CD4-positive, alpha-beta memory T cell (primary cell): ENCODE measurements at regions not wholly inside any gene's neighbourhood (a gene's known extent, or its start where the extent isn't known, plus 50 kb on each side); places are given as distances from the start of the nearest gene placed in this dataset.

Experiments used
- CTCF ChIA-PET: fragments of 350-600 bp; sonication (Branson Sonifier 250); formaldehyde crosslinking; loops from one replicate; lab custom pipeline; 2021; ENCODE audit warnings: inconsistent platforms; ENCODE audit not compliant: partially characterized antibody; lab: Charles Lee
- POLR2A ChIA-PET: fragments of 350-600 bp; sonication (Branson Sonifier 250); formaldehyde crosslinking; loops from one replicate; lab custom pipeline; 2021; ENCODE audit not compliant: partially characterized antibody; lab: Charles Lee
- DNase-seq, 5 donors: peaks; one replicate each; pipeline versions ENCODE4 v3.0.0 to v3.0.0-alpha.2; 2020 to 2022; ENCODE audit warnings: mixed read lengths in 1 of 5
- H3K27ac ChIP-seq: one replicate; pipeline ENCODE4 v1.7.0; 2013; ENCODE audit warnings: low read depth, low read length
- H3K27me3 ChIP-seq: 2 replicates; pipeline ENCODE4 v1.7.0; 2013; ENCODE audit warnings: mild to moderate bottlenecking, low read length, moderate library complexity; ENCODE audit not compliant: insufficient read depth
- H3K36me3 ChIP-seq: 2 replicates; pipeline ENCODE4 v1.7.0; 2013; ENCODE audit warnings: mild to moderate bottlenecking, low read length, moderate library complexity; ENCODE audit not compliant: insufficient read depth
- H3K4me1 ChIP-seq: 2 replicates; pipeline ENCODE4 v1.7.0; 2013; ENCODE audit warnings: mild to moderate bottlenecking, low read length, moderate library complexity; ENCODE audit not compliant: insufficient read depth
- H3K4me3 ChIP-seq, 2 donors: one replicate each; pipeline ENCODE4 v1.7.0; 2013; ENCODE audit warnings: low read length in 2 of 2, mild to moderate bottlenecking in 1 of 2
- H3K9me3 ChIP-seq, 2 donors: one replicate each; pipeline ENCODE4 v1.7.0; 2013; ENCODE audit warnings: low read length in 2 of 2, control low read depth in 1 of 2; ENCODE audit not compliant: control insufficient read depth in 1 of 2
- H3K27ac Mint-ChIP-seq, 7 donors: one replicate each; pipeline ENCODE4 v1.8.0; 2020 to 2021; ENCODE audit warnings: mixed read lengths in 7 of 7, mild to moderate bottlenecking in 6 of 7, inconsistent platforms in 3 of 7, moderate library complexity in 3 of 7
- H3K27me3 Mint-ChIP-seq, 2 donors: one replicate each; pipeline ENCODE4 v1.8.0; 2020 to 2021; ENCODE audit warnings: mixed read lengths in 2 of 2
- H3K36me3 Mint-ChIP-seq, 2 donors: one replicate each; pipeline ENCODE4 v1.8.0; 2020 to 2021; ENCODE audit warnings: mixed read lengths in 2 of 2, inconsistent platforms in 1 of 2, mild to moderate bottlenecking in 1 of 2
- H3K4me1 Mint-ChIP-seq, 4 donors: one replicate each; pipeline ENCODE4 v1.8.0; 2020 to 2021; ENCODE audit warnings: mixed read lengths in 4 of 4, mild to moderate bottlenecking in 1 of 4
- H3K4me3 Mint-ChIP-seq, 8 donors: one replicate each; pipeline ENCODE4 v1.8.0; 2020 to 2021; ENCODE audit warnings: mixed read lengths in 8 of 8, mild to moderate bottlenecking in 7 of 8, moderate library complexity in 6 of 8, inconsistent platforms in 3 of 8
- H3K9me3 Mint-ChIP-seq, 8 donors: one replicate each; pipeline ENCODE4 v1.8.0; 2020 to 2021; ENCODE audit warnings: mixed read lengths in 8 of 8, mild to moderate bottlenecking in 5 of 8, inconsistent platforms in 3 of 8, moderate library complexity in 1 of 8
- intact Hi-C: fragments of 100-400 bp; cut with micrococcal nuclease; formaldehyde crosslinking; loops from one replicate; pipeline ENCODE4 v1.15.1; 2023

DNA sequence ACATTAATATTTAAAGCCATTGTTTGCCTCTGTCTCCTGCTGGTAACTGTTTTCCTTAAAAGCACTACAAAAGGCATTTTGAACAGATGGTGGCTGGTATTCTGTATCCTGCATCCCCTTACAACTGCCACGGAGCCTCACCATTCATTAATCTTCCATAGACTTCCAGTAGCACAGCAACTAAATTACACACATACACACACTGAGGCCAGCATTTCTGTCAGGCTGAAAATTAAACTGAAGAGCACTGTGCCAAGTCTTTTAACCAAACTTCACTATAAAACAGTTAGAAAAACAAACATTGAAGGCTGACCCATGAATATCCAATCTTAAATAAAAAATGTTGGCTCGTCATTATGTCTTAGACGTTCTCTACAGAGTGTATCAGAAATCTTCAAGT is 697.8 kb downstream of the DACH1 start:
- H3K4me3 ChIP-seq = no peak overlapping the region
- H3K9me3 Mint-ChIP-seq = peaks cover 0 to 3% (median under 1%) of the 10 kb centered on the region in 8 donors
- H3K27ac ChIP-seq = no peak overlapping the region
- H3K4me3 Mint-ChIP-seq = no peak overlapping the region
- no peak overlapping the region for H3K27ac Mint-ChIP-seq
- H3K36me3 Mint-ChIP-seq = no peaks in the 10 kb centered on the region
- no peaks in the 10 kb centered on the region for H3K36me3 ChIP-seq
- no peaks in the 10 kb centered on the region for H3K4me1 Mint-ChIP-seq
- intact Hi-C loops = no loop called here
- ChIA-PET POLR2A (no interaction called here), CTCF (no interaction called here)
- no peaks in the 10 kb centered on the region for H3K9me3 ChIP-seq
- no peaks in the 10 kb centered on the region for H3K4me1 ChIP-seq
- H3K27me3 ChIP-seq = no peaks in the 10 kb centered on the region
- no peaks in the 10 kb centered on the region for H3K27me3 Mint-ChIP-seq
- DNase-seq = no peak

DNA sequence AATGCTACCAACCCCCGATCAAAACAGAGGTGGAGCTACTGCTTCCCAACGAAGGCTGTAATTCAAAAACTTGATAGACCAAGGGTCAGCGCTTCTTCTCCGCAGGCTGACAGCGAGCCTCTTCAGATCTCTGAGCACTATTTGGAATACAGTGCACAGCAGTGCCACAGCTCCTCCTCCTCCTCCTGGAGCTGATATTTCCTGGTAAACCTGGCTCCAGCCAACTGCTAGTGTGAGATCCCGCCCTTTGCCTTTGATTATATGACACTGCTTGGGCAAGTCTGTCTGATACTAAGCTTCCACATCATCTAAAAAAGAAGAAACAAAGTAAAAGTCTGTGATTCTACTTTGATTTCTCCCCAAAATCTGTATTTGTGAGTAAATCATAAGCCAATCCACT is 710.5 kb downstream of the DACH1 start:
- H3K27ac ChIP-seq = no peak overlapping the region
- CTCF ChIA-PET = no interaction called here
- DNase-seq = no peak
- H3K4me1 ChIP-seq = no peaks in the 10 kb centered on the region
- H3K27me3 ChIP-seq = no peaks in the 10 kb centered on the region
- Mint-ChIP-seq H3K27me3 (no peaks in the 10 kb centered on the region), H3K4me1 (no peaks in the 10 kb centered on the region), H3K9me3 (peaks cover 0 to 10% (median 0%) of the 10 kb centered on the region in 8 donors), H3K4me3 (no peak overlapping the region), H3K36me3 (no peaks in the 10 kb centered on the region), H3K27ac (no peak overlapping the region)
- no peaks in the 10 kb centered on the region for H3K36me3 ChIP-seq
- intact Hi-C loops = no loop called here
- POLR2A ChIA-PET = no interaction called here
- H3K4me3 ChIP-seq = no peak overlapping the region
- H3K9me3 ChIP-seq = no peaks in the 10 kb centered on the region

DNA sequence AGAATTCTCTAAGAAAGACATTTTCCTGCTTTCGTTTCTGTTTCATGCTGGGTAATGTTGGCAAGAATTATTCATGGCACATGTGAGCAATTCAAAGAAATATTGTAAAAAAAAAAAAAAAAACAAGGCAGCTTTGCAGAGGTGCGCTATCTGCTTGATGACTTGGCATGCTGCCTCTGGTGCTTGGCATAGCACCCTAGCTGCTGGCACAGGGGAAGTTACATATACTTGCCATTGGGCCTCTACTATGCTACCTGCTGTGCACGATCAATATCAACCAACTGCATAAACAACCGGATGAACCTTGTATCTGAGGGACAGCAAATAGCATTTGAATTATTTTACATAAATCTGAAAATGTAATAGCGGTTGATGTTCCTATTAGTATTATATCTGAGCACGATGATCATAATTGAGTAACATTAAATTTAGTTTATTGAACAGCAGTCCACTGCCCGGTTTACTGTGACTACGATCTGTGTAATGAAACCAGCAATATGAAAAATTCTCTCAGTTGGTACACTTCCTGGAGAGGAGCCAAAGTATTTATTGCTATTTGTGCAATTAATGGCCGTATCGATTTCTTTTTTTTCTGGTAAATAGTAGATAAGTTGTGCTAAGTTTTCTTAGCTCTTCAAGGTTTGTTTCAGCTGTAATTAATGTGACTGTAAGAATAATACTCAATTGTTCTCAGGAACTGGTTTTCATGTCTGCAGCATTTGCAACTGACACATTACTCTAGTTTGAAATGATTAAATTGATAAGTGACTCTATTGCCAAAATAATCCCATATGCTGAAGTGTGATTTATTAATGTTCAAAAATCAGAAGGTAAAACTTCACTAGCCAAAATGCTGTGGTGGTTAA is 717.3 kb downstream of the DACH1 start:
- no peak overlapping the region for H3K4me3 ChIP-seq
- no peaks in the 10 kb centered on the region for H3K27me3 ChIP-seq
- Mint-ChIP-seq H3K27ac (no peak overlapping the region), H3K4me3 (no peak overlapping the region), H3K4me1 (no peaks in the 10 kb centered on the region), H3K27me3 (no peaks in the 10 kb centered on the region), H3K9me3 (peaks cover 0 to 7% (median 1%) of the 10 kb centered on the region in 8 donors), H3K36me3 (no peaks in the 10 kb centered on the region)
- H3K27ac ChIP-seq = no peak overlapping the region
- DNase-seq = no peak
- CTCF ChIA-PET = no interaction called here
- POLR2A ChIA-PET = no interaction called here
- H3K4me1 ChIP-seq = no peaks in the 10 kb centered on the region
- intact Hi-C loops = no loop called here
- H3K36me3 ChIP-seq = no peaks in the 10 kb centered on the region
- no peaks in the 10 kb centered on the region for H3K9me3 ChIP-seq

DNA sequence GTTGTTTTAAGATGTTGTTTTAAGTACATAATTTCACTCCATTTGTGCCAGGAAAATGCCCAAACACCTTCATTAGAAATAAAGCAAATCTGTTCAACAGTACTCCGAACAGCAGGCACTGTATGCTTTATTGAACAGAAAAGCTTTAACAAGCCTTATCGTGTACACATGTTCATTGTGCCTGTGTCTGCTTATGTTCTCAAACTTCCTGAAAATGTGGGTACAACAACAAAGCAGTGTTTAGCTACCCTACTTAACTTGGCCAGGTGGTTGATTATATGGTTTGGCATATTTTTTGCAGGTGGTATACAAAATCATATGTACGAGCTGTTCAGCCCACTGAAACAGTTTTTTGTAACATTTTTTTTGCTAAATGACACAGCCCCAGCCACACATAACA is 718.0 kb downstream of the DACH1 start:
- no peaks in the 10 kb centered on the region for H3K4me1 ChIP-seq
- no peaks in the 10 kb centered on the region for H3K27me3 ChIP-seq
- no peaks in the 10 kb centered on the region for H3K36me3 Mint-ChIP-seq
- no peaks in the 10 kb centered on the region for H3K9me3 ChIP-seq
- H3K4me1 Mint-ChIP-seq = no peaks in the 10 kb centered on the region
- no peak overlapping the region for H3K4me3 ChIP-seq
- no peak overlapping the region for H3K27ac Mint-ChIP-seq
- intact Hi-C loops = no loop called here
- no peaks in the 10 kb centered on the region for H3K27me3 Mint-ChIP-seq
- no peaks in the 10 kb centered on the region for H3K36me3 ChIP-seq
- H3K27ac ChIP-seq = no peak overlapping the region
- no peak for DNase-seq
- H3K4me3 Mint-ChIP-seq = no peak overlapping the region
- peaks cover 0 to 5% (median 1%) of the 10 kb centered on the region in 8 donors for H3K9me3 Mint-ChIP-seq
- CTCF ChIA-PET = no interaction called here
- POLR2A ChIA-PET = no interaction called here

DNA sequence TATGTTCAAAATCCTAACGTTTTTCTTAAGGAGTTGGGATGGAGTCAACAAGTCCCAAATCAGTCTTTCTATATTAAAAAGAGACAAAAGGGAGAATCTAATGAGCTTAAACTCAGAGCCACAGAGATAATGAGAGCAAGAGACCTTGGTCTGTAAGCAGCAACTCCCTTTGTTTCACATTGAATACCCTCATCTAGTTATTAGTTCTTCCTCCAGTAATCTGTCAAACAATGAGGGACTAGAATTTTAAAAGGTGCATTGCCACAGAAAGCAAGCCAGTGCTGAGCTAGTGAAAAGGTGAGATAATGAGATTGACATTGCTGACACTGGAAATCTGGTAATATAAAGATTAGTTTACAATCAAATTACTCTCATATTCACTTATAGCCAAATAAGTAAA is 718.6 kb downstream of the DACH1 start:
- no peak overlapping the region for H3K27ac Mint-ChIP-seq
- Histone ChIP-seq H3K36me3 (no peaks in the 10 kb centered on the region), H3K4me3 (no peak overlapping the region), H3K9me3 (no peaks in the 10 kb centered on the region), H3K4me1 (no peaks in the 10 kb centered on the region), H3K27ac (no peak overlapping the region), H3K27me3 (no peaks in the 10 kb centered on the region)
- CTCF ChIA-PET = no interaction called here
- no peak overlapping the region for H3K4me3 Mint-ChIP-seq
- DNase-seq = no peak
- peaks cover 0 to 5% (median 1%) of the 10 kb centered on the region in 8 donors for H3K9me3 Mint-ChIP-seq
- H3K36me3 Mint-ChIP-seq = no peaks in the 10 kb centered on the region
- no peaks in the 10 kb centered on the region for H3K4me1 Mint-ChIP-seq
- POLR2A ChIA-PET = no interaction called here
- H3K27me3 Mint-ChIP-seq = no peaks in the 10 kb centered on the region
- intact Hi-C loops = no loop called here

DNA sequence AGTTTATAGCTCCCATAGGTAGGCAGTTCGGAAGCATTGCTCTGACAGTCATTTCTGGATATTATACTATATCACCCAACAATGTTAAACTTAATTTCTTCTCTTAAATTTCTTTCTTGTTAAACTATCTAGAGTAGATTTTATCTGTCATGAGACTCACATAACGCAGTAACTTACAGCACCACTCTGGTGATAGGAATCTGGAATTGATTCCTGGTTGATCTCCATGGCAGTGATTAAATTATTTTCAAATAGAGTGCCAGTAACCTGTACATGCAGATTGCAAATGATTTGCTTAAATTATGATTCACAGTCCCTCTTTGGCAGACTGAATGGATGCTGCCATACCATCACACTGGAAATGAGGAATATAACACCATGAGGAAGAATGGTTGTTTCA is 722.1 kb downstream of the DACH1 start:
- no peaks in the 10 kb centered on the region for H3K36me3 ChIP-seq
- no peak for DNase-seq
- H3K4me1 ChIP-seq = no peaks in the 10 kb centered on the region
- ChIA-PET POLR2A (no interaction called here), CTCF (no interaction called here)
- H3K4me3 Mint-ChIP-seq = no peak overlapping the region
- H3K4me3 ChIP-seq = no peak overlapping the region
- peaks cover 0 to 7% (median 0%) of the 10 kb centered on the region in 8 donors for H3K9me3 Mint-ChIP-seq
- peaks cover 0 to 1% of the 10 kb centered on the region in 2 donors for H3K27me3 Mint-ChIP-seq
- H3K9me3 ChIP-seq = no peaks in the 10 kb centered on the region
- intact Hi-C loops = no loop called here
- no peaks in the 10 kb centered on the region for H3K36me3 Mint-ChIP-seq
- no peak overlapping the region for H3K27ac Mint-ChIP-seq
- no peak overlapping the region for H3K27ac ChIP-seq
- H3K4me1 Mint-ChIP-seq = no peaks in the 10 kb centered on the region
- H3K27me3 ChIP-seq = no peaks in the 10 kb centered on the region

DNA sequence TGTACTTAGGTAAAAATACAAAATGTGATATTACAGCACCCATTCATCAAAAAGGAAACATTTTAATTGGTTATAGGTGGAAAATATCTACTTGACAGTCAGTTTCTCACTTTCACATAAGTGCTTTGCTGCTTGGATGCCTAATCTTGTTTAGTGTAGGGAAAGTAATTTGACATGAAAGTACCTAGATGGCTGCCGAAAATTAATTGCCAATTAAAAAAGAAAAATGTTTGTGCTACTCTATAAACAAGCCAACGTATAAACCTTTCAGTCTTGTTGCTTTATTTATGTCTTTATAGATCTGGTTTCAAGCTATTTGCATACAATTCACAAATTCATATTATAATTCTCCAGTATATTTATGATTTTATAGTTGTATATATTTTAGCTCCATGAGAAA is 729.9 kb downstream of the DACH1 start:
- no peak overlapping the region for H3K27ac Mint-ChIP-seq
- peaks cover 0 to 6% (median 3%) of the 10 kb centered on the region in 8 donors for H3K9me3 Mint-ChIP-seq
- H3K36me3 Mint-ChIP-seq = no peaks in the 10 kb centered on the region
- H3K4me3 ChIP-seq = no peak overlapping the region
- no peak for DNase-seq
- ChIA-PET CTCF (no interaction called here), POLR2A (no interaction called here)
- no peaks in the 10 kb centered on the region for H3K9me3 ChIP-seq
- no peaks in the 10 kb centered on the region for H3K27me3 ChIP-seq
- no peak overlapping the region for H3K4me3 Mint-ChIP-seq
- no peaks in the 10 kb centered on the region for H3K4me1 ChIP-seq
- H3K27me3 Mint-ChIP-seq = no peaks in the 10 kb centered on the region
- no peak overlapping the region for H3K27ac ChIP-seq
- H3K4me1 Mint-ChIP-seq = no peaks in the 10 kb centered on the region
- intact Hi-C loops = no loop called here
- no peaks in the 10 kb centered on the region for H3K36me3 ChIP-seq
